Pancreas (tissue), 10 donors: ENCODE measurements at regions not wholly inside any gene's neighbourhood (a gene's known extent, or its start where the extent isn't known, plus 50 kb on each side); places are given as distances from the start of the nearest gene placed in this dataset.
A peak's percentile ranks its signal among the peaks of the same experiment; 100 is the strongest.

ENCODE experiments used
- ATAC-seq, 4 donors: fragments of 200-7000 bp; cut with Tn5 transposase; one replicate each; pipeline versions ENCODE4 v1.8.0 to v1.9.1; 2020; ENCODE audit warnings: mild to moderate bottlenecking in 4 of 4, moderate library complexity in 4 of 4
- DNase-seq, 6 donors: peaks; one replicate each; pipeline ENCODE4 v3.0.0-alpha.2; 2020
- FAIRE-seq: peaks from 2 replicates; lab custom pipeline; 2012; peaks lifted over from hg19 to GRCh38; lab: Jason Lieb, UNC
- H3K27ac ChIP-seq, 4 donors: fragments of 200-600 bp; sonication (generic); 1 replicate in 3 of 4; 2 replicates in 1 of 4; pipeline versions ENCODE4 v1.5.0 to v1.8.0; 2020
- H3K27me3 ChIP-seq, 4 donors: fragments of 200-600 bp; one replicate each; pipeline ENCODE4 v1.8.0; 2021
- H3K36me3 ChIP-seq, 3 donors: fragments of 200-600 bp; sonication (generic) in 1 of 3; one replicate each; pipeline versions ENCODE4 v1.5.0 to v1.8.0; 2020 to 2021
- H3K4me1 ChIP-seq, 3 donors: fragments of 200-600 bp; one replicate each; pipeline ENCODE4 v1.8.0; 2021
- H3K4me3 ChIP-seq, 4 donors: fragments of 200-600 bp; sonication (generic) in 2 of 4; one replicate each; pipeline versions ENCODE4 v1.5.0 to v1.8.0; 2020 to 2021
- H3K9me3 ChIP-seq, 4 donors: fragments of 200-600 bp; one replicate each; pipeline ENCODE4 v1.8.0; 2021
- WGBS, 2 donors: extraction: QIAGEN DNeasy Blood & Tissue Kit; methylation state at CpG; one replicate each; pipeline ENCODE4 v1.1.7; 2013; 5-methylcytosine and 5-hydroxymethylcytosine counted together
- intact Hi-C, 3 donors: fragments of 100-400 bp; cut with DNase I; formaldehyde crosslinking; loops; one replicate each; pipeline versions ENCODE4 v1.11.1 to v1.14.2; 2022
- TF ChIP-seq, protein P1 (sequence below), 4 donors: fragments of 200-600 bp; sonication (generic) in 3 of 4; IDR thresholded peaks; one replicate each; pipeline versions ENCODE4 v1.5.0 to v1.8.0; 2021; ENCODE audit warnings: antibody characterized with exemption in 4 of 4
- donor health status: healthy with polysubstance abuse.
- donor health status: DM: no; HTN: no; CAD: no; lungs with moderate emphysema.
- donor health status: DM: no; HTN: no; CAD: no.
- donor health status: control.
- donor health status: control.
- donor health status: Bipolar disorder and iron deficiency.
- donor health status: DM: yes; HTN: yes; CAD: no.
- donor health status: DM: no; HTN: no; CAD: no.
- donor health status: DM: no; HTN: no; CAD: no.
- donor health status: DM: yes; HTN: yes; CAD: no.

DNA sequence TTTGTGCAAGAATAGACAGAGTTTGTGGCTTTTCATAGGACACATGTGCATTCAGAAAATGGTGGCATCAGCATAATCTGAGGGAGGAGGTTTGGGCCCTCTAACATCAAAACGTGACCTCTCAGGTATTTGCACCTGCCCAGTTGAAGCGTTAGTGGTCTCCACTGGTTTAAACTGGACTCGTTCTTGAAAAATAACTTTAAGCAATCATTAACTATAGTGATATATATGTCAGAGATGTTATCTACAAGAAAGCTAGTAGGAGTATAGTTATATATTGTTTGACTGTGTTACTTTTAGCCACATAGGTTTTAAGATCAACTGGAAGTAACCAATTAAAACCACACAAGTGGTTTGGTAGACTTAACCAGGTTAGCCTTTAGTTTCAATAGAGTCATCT lies 607.4 kb downstream of the MAFB start:
- TF ChIP-seq, protein P1, sequence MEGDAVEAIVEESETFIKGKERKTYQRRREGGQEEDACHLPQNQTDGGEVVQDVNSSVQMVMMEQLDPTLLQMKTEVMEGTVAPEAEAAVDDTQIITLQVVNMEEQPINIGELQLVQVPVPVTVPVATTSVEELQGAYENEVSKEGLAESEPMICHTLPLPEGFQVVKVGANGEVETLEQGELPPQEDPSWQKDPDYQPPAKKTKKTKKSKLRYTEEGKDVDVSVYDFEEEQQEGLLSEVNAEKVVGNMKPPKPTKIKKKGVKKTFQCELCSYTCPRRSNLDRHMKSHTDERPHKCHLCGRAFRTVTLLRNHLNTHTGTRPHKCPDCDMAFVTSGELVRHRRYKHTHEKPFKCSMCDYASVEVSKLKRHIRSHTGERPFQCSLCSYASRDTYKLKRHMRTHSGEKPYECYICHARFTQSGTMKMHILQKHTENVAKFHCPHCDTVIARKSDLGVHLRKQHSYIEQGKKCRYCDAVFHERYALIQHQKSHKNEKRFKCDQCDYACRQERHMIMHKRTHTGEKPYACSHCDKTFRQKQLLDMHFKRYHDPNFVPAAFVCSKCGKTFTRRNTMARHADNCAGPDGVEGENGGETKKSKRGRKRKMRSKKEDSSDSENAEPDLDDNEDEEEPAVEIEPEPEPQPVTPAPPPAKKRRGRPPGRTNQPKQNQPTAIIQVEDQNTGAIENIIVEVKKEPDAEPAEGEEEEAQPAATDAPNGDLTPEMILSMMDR (IDR thresholded peaks at IDR 0.05): no peak
- DNase-seq (no peak), FAIRE-seq (no peak), ATAC-seq (no peak)
- intact Hi-C loops: no loop called here
- H3K9me3 ChIP-seq: no peaks in the 10 kb centered on the region
- H3K27me3 ChIP-seq: no peaks in the 10 kb centered on the region
- no peak overlapping the region for H3K4me3 ChIP-seq
- no peaks in the 10 kb centered on the region for H3K36me3 ChIP-seq
- no peak overlapping the region for H3K27ac ChIP-seq
- H3K4me1 ChIP-seq: no peaks in the 10 kb centered on the region
- WGBS, 2 donors: 38 to 51% methylated on average over 3 of the region's 3 CpGs

DNA sequence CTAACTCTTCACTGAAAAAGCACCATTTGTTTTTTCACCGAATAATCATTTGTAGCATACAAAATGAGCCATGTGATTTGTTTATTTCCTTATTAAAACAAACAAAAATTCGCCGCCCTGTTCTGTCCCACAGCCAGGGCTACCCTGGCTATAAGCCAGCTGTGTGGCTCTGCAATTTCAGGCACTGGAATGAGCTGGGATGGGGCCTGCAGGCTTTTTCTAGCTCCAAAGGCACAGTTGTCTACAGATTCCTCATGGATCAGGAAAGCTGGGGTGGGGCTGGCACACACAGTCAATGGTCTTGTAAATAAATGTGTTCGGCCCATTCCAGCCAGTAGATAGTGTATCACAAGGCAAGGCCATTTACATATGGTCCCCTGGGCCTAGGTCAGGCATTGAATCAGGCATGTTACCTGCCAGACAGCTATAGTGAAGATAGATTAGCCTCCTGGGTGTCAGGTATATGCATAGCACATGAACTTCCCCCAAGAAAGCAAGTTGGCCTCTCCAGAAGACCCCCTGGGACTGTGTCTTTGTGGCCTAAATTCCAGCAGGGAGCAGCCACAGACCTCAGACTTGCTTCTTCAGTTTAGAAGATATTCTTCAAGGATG lies 608.9 kb downstream of the MAFB start:
- TF ChIP-seq, protein P1 (IDR thresholded peaks at IDR 0.05): no peak
- H3K27me3 ChIP-seq: no peaks in the 10 kb centered on the region
- FAIRE-seq (no peak), ATAC-seq (no peak), DNase-seq (peak in 1 of 6 donors; percentile 9)
- no peaks in the 10 kb centered on the region for H3K9me3 ChIP-seq
- H3K36me3 ChIP-seq: no peaks in the 10 kb centered on the region
- H3K4me1 ChIP-seq: no peaks in the 10 kb centered on the region
- no peak overlapping the region for H3K4me3 ChIP-seq
- intact Hi-C loops: no loop called here
- WGBS, 2 donors: 20 to 21% methylated on average over 4 of the region's 4 CpGs
- H3K27ac ChIP-seq: no peak overlapping the region

DNA sequence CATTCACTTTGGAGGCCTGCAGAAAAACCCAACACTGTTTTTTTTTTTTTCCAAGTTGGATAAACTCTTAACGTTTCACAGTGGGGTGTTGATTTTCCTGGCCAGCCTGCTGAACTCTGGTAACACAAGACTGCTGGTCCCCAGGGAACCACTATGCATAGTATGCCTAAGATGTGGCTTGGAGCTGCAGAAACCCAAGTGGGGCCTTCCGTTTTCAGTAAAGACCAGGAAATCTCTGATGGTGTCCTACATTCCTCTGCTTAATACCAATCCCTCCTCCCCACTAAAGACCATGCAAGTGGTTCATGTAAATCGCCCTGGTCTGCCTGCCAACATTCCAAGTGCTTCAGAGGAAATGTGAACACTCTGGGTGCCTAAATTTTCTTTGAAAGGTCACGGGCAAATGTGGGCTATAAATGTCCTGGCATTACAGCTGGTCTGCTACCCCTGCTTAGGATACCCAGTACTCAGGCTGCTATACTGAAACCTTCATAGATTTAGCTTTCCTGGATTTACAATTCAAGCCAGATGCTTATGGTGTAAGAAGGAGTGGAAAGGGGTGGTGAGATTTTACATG lies 615.4 kb downstream of the MAFB start:
- ATAC-seq (no peak), FAIRE-seq (no peak), DNase-seq (no peak)
- 28% methylated on average over 4 of the region's 4 CpGs for WGBS, 2 donors
- H3K27me3 ChIP-seq: no peaks in the 10 kb centered on the region
- no peaks in the 10 kb centered on the region for H3K36me3 ChIP-seq
- no peaks in the 10 kb centered on the region for H3K9me3 ChIP-seq
- no peak overlapping the region for H3K4me3 ChIP-seq
- intact Hi-C loops: no loop called here
- H3K27ac ChIP-seq: no peak overlapping the region
- TF ChIP-seq, protein P1 (IDR thresholded peaks at IDR 0.05): no peak
- no peaks in the 10 kb centered on the region for H3K4me1 ChIP-seq

DNA sequence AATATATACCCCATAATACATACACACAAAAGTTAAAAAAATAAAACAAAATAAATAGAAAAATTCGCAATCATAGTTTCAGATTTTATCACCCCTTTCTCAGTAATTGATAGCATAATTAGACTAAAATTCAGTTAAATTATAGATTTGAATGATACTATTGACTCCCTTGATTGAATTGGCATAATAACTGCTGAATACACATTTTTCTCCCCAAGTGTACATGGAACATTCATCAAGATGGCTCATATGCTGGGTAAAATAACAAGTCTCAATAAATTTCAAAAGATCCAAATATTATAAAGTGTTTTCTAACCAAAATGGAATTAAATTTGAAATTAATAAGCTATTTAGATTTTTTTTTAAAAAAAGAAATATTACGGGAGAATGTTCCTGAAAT lies 616.1 kb downstream of the MAFB start:
- TF ChIP-seq, protein P1 (IDR thresholded peaks at IDR 0.05): no peak

DNA sequence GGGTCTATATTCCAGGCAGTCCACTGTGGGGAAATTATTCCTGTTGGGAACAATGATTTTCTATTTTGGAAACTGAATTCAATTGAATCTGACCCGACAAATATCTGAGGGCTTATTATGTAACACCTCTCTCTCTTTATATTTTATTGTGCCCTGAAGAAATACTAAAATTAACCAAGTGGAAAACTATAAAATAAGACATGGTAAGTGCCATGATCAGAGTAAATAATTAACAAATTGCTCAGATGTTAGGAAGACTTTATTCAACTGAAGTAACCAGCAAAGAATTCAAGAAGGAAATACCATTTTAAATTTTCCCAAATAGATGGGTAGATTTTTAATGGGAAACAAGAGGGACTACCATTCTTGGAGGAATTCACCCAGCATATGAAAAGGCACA lies 632.9 kb downstream of the MAFB start:
- ATAC-seq: no peak
- H3K4me1 ChIP-seq: no peaks in the 10 kb centered on the region
- H3K4me3 ChIP-seq: no peak overlapping the region
- intact Hi-C loops: no loop called here
- DNase-seq: no peak
- H3K27me3 ChIP-seq: no peaks in the 10 kb centered on the region
- TF ChIP-seq, protein P1 (IDR thresholded peaks at IDR 0.05): no peak
- H3K9me3 ChIP-seq: no peaks in the 10 kb centered on the region
- no peak overlapping the region for H3K27ac ChIP-seq
- H3K36me3 ChIP-seq: no peaks in the 10 kb centered on the region
- WGBS, 2 donors: 56 to 68% methylated on average over 1 of the region's 1 CpG
- FAIRE-seq: no peak

More for the DNA sequence above, 616.1 kb downstream of the MAFB start:
- H3K36me3 ChIP-seq: no peaks in the 10 kb centered on the region
- no peak overlapping the region for H3K27ac ChIP-seq
- H3K9me3 ChIP-seq: no peaks in the 10 kb centered on the region
- DNase-seq (no peak), FAIRE-seq (no peak), ATAC-seq (no peak)
- 69 to 90% methylated on average over 2 of the region's 2 CpGs for WGBS, 2 donors
- H3K27me3 ChIP-seq: no peaks in the 10 kb centered on the region
- intact Hi-C loops: no loop called here
- no peak overlapping the region for H3K4me3 ChIP-seq
- H3K4me1 ChIP-seq: no peaks in the 10 kb centered on the region
